ENCODE measurements at regions not wholly inside any gene's neighbourhood (a gene's known extent, or its start where the extent isn't known, plus 50 kb on each side); places are given as distances from the start of the nearest gene placed in this dataset.
A peak's percentile ranks its signal among the peaks of the same experiment; 100 is the strongest.

DNA sequence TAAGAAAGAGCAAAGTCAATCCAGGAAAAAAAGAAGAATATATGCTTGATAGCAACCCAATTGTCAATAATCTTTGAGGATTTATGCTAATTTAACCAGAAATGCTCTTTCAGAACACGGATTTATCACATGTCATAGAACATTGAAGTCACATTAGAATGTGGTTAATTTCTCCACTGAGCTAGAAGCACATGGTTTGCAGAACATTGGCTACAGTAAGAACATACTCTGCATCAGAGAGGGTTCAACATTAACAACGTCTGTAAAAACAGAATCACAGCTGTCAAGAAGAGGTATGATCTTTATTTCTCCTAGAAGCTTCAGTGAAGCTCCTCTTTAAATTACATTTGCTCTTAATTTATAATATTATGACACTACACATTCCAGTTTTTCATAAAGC lies 619.7 kb upstream of the AGTR1 start:
- no peaks in the 10 kb centered on the region for H3K9me3 Mint-ChIP-seq (ENCODE audit: unreplicated experiment)
- TF ChIP-seq, protein P1, sequence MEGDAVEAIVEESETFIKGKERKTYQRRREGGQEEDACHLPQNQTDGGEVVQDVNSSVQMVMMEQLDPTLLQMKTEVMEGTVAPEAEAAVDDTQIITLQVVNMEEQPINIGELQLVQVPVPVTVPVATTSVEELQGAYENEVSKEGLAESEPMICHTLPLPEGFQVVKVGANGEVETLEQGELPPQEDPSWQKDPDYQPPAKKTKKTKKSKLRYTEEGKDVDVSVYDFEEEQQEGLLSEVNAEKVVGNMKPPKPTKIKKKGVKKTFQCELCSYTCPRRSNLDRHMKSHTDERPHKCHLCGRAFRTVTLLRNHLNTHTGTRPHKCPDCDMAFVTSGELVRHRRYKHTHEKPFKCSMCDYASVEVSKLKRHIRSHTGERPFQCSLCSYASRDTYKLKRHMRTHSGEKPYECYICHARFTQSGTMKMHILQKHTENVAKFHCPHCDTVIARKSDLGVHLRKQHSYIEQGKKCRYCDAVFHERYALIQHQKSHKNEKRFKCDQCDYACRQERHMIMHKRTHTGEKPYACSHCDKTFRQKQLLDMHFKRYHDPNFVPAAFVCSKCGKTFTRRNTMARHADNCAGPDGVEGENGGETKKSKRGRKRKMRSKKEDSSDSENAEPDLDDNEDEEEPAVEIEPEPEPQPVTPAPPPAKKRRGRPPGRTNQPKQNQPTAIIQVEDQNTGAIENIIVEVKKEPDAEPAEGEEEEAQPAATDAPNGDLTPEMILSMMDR (IDR thresholded peaks at IDR 0.05; ENCODE audit: partially characterized antibody, unreplicated experiment), result no peak

DNA sequence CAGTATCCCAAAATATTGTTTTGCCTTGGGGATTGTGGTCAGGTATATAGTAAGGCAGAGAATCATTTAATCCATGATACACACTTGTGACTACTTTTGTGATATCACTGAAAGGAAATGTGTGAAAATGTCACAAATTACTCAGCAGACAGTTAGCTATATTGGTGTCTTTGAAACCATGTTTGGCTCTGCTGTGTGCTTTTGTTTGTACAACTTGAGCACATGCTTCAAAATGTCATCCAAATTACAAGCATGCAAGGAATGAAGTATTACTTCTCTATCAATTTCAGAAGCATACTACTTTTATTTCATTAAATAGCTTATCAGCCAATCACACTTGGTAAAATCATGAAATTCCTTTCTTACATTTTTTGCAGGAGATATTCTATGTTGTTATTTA lies 619.0 kb upstream of the AGTR1 start:
- no peak overlapping the region for H3K4me3 Mint-ChIP-seq (ENCODE audit: unreplicated experiment)
- H3K27ac Mint-ChIP-seq (ENCODE audit: unreplicated experiment), result no peak overlapping the region
- DNase-seq, result no peak
- TF ChIP-seq, protein P1 (IDR thresholded peaks at IDR 0.05; ENCODE audit: partially characterized antibody, unreplicated experiment), result no peak
- peaks cover 6% of the 10 kb centered on the region for H3K4me1 Mint-ChIP-seq (ENCODE audit: low read depth, unreplicated experiment)
- H3K9me3 Mint-ChIP-seq (ENCODE audit: unreplicated experiment), result no peaks in the 10 kb centered on the region
- H3K27me3 Mint-ChIP-seq (ENCODE audit: unreplicated experiment), result no peaks in the 10 kb centered on the region
- no peaks in the 10 kb centered on the region for H3K36me3 Mint-ChIP-seq (ENCODE audit: unreplicated experiment)

More for the DNA sequence above, 619.7 kb upstream of the AGTR1 start:
- Mint-ChIP-seq H3K27me3 (ENCODE audit: unreplicated experiment) (no peaks in the 10 kb centered on the region), H3K4me3 (ENCODE audit: unreplicated experiment) (no peak overlapping the region), H3K36me3 (ENCODE audit: unreplicated experiment) (no peaks in the 10 kb centered on the region), H3K27ac (ENCODE audit: unreplicated experiment) (no peak overlapping the region), H3K4me1 (ENCODE audit: low read depth, unreplicated experiment) (peaks cover 5% of the 10 kb centered on the region)
- no peak for DNase-seq

DNA sequence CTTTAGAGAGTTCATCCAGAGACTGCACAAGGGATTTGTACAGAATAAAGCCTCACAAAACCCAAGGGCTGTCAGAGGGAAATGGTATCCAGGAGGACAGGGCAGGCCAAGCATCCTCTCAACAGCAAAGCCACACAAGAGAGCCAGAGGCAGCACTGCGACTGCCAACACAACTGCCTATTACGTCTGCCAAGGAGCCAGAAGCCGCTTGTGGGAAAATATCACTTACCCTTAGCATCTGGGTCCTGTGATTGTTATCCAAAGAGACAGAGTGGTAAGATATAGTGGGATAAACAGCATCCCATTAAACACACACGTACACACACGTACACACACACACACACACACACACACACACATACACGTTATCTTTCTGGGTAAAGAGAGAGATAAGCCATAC lies 618.3 kb upstream of the AGTR1 start:
- H3K27me3 Mint-ChIP-seq (ENCODE audit: unreplicated experiment), result peaks cover 3% of the 10 kb centered on the region
- peak; percentile 19 for DNase-seq
- no peaks in the 10 kb centered on the region for H3K9me3 Mint-ChIP-seq (ENCODE audit: unreplicated experiment)
- TF ChIP-seq, protein P1 (IDR thresholded peaks at IDR 0.05; ENCODE audit: partially characterized antibody, unreplicated experiment), result no peak
- no peak overlapping the region for H3K27ac Mint-ChIP-seq (ENCODE audit: unreplicated experiment)
- no peak overlapping the region for H3K4me3 Mint-ChIP-seq (ENCODE audit: unreplicated experiment)
- H3K4me1 Mint-ChIP-seq (ENCODE audit: low read depth, unreplicated experiment), result peaks cover 9% of the 10 kb centered on the region
- H3K36me3 Mint-ChIP-seq (ENCODE audit: unreplicated experiment), result no peaks in the 10 kb centered on the region

DNA sequence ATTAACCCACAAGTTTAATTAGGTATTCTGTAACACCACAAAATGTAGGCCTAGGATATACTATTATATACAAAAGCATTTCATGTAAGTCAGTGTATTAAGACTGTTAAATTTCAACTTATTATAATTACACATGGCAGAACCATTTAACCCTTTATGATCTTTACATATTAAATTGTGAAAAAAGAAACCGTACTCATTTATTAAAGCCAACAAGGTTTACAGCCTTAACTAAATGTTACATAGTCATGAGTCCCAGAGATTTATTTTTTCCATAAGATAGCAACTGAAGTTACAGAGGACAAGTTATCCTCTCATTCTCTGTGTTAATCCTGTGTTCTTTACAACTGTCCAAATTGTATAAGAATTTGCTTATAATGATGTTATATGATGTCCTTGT lies 615.8 kb upstream of the AGTR1 start:
- Mint-ChIP-seq H3K36me3 (ENCODE audit: unreplicated experiment) (no peaks in the 10 kb centered on the region), H3K27ac (ENCODE audit: unreplicated experiment) (no peak overlapping the region), H3K9me3 (ENCODE audit: unreplicated experiment) (no peaks in the 10 kb centered on the region), H3K27me3 (ENCODE audit: unreplicated experiment) (peaks cover 3% of the 10 kb centered on the region), H3K4me3 (ENCODE audit: unreplicated experiment) (no peak overlapping the region), H3K4me1 (ENCODE audit: low read depth, unreplicated experiment) (peaks cover 14% of the 10 kb centered on the region)
- TF ChIP-seq, protein P1 (IDR thresholded peaks at IDR 0.05; ENCODE audit: partially characterized antibody, unreplicated experiment), result no peak
- no peak for DNase-seq

DNA sequence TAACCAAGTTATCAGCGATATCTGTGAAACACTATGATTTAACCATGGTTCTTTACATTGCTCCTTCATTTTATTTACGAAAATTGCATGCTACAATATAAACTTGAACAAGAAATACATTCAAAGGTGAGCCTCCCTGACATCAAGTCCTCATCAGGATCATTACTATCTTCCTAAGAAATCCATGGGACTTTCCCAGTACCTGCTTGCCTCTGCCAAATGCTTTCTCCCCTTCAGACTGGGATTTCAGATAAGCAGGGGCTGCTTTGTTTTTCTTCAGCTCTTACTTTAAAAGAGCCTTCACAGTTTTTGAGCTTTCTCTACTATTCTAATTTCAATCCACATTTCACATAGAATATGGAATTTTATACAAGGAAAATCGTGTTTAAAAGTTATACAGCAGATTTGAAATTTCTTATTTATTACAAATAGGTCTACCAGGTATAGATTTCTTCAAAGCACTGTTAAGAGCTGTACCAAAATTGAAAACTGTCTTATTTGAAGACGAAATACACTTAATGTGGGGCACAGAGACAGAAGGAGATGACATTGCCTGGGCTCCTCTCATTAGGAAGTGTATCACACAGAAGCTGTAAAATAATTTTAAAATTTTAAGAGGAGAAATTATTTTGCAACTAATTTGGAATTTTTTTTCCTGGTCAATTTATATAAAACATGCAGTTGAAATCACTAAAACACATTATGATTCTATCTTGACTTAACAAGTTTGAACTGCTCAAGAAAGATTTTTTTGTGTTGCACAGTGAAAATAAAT lies 615.0 kb upstream of the AGTR1 start:
- H3K27ac Mint-ChIP-seq (ENCODE audit: unreplicated experiment), result no peak overlapping the region
- DNase-seq, result no peak
- H3K36me3 Mint-ChIP-seq (ENCODE audit: unreplicated experiment), result no peaks in the 10 kb centered on the region
- peaks cover 14% of the 10 kb centered on the region for H3K4me1 Mint-ChIP-seq (ENCODE audit: low read depth, unreplicated experiment)
- no peak overlapping the region for H3K4me3 Mint-ChIP-seq (ENCODE audit: unreplicated experiment)
- H3K9me3 Mint-ChIP-seq (ENCODE audit: unreplicated experiment), result no peaks in the 10 kb centered on the region
- peaks cover 3% of the 10 kb centered on the region for H3K27me3 Mint-ChIP-seq (ENCODE audit: unreplicated experiment)
- TF ChIP-seq, protein P1 (IDR thresholded peaks at IDR 0.05; ENCODE audit: partially characterized antibody, unreplicated experiment), result no peak
